GM19351 (cell line): ENCODE measurements at regions not wholly inside any gene's neighbourhood (a gene's known extent, or its start where the extent isn't known, plus 50 kb on each side); places are given as distances from the start of the nearest gene placed in this dataset.
"Not testable (repeated sequence)": the region's sequence is repeated elsewhere in the genome, so short reads cannot be mapped to it uniquely, and the experiment has no call there.

Source experiments
- ATAC-seq: cut with Tn5 transposase; IDR thresholded peaks from one replicate; pipeline ENCODE4 v1.9.1; 2021; ENCODE audit warnings: mild to moderate bottlenecking, moderate library complexity; ENCODE audit not compliant: unreplicated experiment

GRCh38 chr7:159335181-159335926 is 190.7 kb upstream of the VIPR2 start:
- ATAC-seq = not testable (repeated sequence)

DNA sequence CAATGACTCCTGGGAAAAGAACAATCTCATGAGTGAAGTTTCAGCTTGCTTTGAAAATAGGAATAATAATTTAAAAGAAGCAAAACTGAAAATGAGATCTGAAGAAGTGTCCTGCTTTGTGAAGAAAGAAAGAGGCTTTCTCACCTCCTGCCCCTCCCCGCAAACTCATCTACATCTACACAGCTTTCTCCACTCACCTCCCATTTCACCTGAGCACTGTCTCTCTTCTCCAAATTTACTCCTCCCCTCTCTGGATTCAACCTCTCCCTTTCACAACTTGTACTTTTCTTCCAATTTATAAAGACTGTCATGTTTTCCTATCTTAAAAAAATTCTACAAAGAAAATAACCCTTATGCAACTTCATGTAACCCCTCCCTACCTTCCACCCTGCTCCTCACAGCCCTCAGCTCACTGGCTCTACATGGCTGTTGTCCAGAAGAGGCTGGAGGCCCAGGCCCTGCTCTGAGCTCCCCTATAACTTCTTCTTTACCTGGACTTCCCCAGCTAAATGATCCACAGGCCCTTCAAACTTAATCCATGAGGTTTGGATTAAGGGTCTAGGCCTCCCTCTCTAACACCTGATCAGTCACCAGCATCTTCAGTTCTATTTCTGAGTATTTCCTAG is 188.3 kb upstream of the VIPR2 start:
- ATAC-seq = not testable (repeated sequence)

DNA sequence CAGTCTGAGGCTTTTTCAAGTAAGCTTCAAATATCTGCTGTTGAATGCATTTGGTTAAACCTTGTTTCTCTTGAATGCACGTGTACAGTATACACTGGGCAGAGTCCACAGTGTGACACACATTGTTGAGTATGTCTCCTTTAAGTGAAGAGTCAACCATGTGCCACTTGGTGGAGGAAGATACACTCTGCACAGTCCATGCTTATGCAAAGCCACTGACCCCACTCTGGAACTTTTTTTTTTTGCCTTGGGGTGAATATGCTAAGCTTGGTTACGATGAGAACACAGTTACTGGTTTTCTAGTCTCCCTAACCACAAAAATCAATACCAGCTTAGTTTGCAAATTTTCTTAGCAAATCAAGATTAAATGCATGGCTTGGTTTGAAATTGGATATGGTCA is 186.8 kb upstream of the VIPR2 start:
- no peak for ATAC-seq

- ATAC-seq = no peak
Observed at GRCh38 chr7:159329818-159330378, 185.2 kb upstream of the VIPR2 start.

- no peak for ATAC-seq
Observed at GRCh38 chr7:159328096-159328495, 183.4 kb upstream of the VIPR2 start.

DNA sequence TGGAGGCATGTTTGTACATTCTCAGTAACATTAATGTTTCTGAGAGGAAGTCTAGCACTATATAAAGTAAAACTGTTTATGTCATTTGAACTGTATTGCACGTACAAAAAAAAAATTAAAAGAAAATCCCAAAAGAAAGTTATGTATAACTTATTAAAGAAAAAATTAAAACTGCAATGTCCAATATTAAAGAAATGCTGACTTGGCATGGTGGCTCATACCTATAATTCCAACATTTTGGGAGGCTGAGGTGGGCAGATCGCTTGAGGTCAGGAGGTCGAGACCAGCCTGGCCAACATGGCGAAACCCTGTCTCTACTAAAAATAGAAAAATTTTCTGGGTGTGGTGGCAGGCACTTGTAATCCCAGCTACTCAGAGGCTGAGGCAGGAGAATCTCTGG is 178.7 kb upstream of the VIPR2 start:
- ATAC-seq = no peak

DNA sequence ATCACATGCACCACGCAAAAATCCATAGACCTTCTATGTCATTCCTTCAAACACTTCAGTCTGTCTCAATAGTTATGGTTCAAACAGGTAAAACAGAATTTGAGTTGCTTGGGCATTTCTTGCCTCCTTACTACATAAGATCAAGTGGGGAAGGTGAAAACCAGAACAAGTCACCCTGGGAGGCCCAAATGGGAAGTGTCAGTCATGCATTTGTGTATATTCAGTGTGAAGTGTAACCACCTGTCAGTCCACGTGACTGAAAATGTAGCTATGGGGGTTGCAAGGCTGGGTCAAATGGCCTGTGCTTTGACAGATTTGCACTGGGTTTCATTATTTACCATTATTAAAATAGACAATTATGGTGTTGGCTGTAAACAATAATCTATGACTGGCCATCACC is 176.6 kb upstream of the VIPR2 start:
- ATAC-seq = no peak

GRCh38 chr7:159318682-159319351 is 174.2 kb upstream of the VIPR2 start:
- ATAC-seq = no peak

GRCh38 chr7:159317294-159317693 is 172.6 kb upstream of the VIPR2 start:
- ATAC-seq = no peak

DNA sequence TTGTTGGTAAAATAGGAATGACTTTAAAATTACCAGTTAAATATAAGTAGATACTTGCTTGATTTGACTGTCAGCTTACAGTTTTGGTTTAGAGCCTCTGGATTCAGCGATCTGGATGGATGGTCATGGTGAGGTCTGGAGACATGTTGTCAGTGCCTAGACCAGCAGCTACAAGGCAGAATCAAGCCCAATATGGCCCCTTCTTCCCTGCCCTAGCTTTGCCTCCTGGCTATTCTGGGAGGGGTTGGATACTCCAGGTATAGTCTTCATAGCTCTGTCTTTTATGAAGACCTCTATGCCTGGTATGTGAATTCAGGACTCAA is 166.5 kb upstream of the VIPR2 start:
- ATAC-seq = no peak

- no peak for ATAC-seq
Observed at GRCh38 chr7:159310457-159311171, 165.9 kb upstream of the VIPR2 start.

GRCh38 chr7:159309214-159309613 is 164.5 kb upstream of the VIPR2 start:
- ATAC-seq = not testable (repeated sequence)

GRCh38 chr7:159306012-159306411 is 161.3 kb upstream of the VIPR2 start:
- ATAC-seq = no peak

DNA sequence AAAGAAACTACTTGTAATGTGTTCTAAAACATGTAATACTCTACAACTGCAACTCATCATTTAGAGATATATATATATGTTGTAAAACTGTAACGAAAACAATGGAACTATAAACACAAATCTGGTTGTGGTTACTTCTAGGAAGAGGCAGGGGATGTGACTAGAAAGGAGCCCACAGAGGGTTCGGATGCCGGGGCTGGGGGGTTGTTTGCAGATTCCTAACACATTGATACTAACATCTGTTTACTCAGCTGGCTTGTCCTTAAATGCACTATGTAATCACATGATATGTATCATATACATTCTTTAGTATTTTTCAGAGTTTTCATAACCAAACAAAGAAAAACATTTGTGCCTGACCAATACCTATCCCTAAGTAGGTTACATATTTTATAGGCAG is 160.5 kb upstream of the VIPR2 start:
- ATAC-seq = not testable (repeated sequence)

GRCh38 chr7:159303510-159303909 is 158.8 kb upstream of the VIPR2 start:
- not testable (repeated sequence) for ATAC-seq

DNA sequence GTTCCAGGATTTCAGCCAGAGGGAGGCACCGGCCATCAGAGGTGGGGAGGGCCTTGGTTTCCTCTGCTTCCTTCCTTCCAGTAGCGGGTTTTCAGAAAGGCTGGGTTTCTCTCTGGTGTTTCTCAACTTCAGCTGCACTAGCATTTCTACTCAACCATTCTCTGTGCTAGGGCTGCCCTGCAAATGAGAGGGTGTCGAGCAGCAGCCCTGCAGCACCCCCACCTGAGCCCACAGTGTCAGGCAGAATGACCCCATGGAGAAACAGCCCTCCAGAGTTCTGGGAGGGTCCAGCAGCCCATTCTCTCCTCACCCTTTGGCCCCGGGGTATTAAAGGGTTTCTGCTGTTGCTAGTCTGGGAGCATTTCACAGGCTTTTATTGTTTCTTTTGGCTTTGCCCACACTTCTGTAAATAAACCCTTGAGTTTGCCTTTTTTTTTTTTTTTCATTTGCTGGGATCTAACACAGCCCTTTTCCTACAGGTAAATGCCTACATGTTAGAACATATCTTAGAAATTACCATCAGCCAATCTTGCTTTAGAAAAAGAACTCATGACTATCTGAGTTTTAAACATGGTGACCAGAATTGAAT is 151.5 kb upstream of the VIPR2 start:
- no peak for ATAC-seq

- not testable (repeated sequence) for ATAC-seq
Observed at GRCh38 chr7:159286487-159286886, 141.8 kb upstream of the VIPR2 start.

- no peak for ATAC-seq
Observed at GRCh38 chr7:159281573-159281972, 136.9 kb upstream of the VIPR2 start.

GRCh38 chr7:159280008-159280407 is 135.3 kb upstream of the VIPR2 start:
- ATAC-seq = no peak

GRCh38 chr7:159272739-159273138 is 128.1 kb upstream of the VIPR2 start:
- ATAC-seq = no peak

- no peak for ATAC-seq
Observed at GRCh38 chr7:159271781-159272180, 127.1 kb upstream of the VIPR2 start.
